ENCODE measurements at regions not wholly inside any gene's neighbourhood (a gene's known extent, or its start where the extent isn't known, plus 50 kb on each side); places are given as distances from the start of the nearest gene placed in this dataset.

DNA sequence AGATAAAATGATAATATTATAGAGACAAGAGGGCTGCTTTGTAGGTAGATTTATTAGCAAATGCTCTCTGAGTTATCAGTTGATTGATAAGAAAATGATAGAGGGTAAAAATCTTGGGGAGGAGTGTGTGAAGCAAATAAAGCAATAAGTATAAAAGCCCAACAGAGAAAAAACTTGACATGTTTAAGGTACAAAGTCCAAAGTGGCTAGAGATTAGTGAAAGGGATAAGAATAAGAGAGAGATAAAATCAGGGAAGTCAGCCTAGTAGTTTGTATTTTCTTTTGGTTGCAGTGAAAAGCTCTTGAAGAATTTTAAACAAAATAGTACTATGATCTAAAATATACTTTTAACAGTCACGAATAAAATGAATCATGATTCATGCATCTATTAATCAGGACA, 246.2 kb upstream of the LRIG3 start:
- no peak for TF ChIP-seq YY1 (IDR thresholded peaks at IDR 0.05; ENCODE audit: low read depth)
- no peak for TF ChIP-seq TAF1 (IDR thresholded peaks at IDR 0.05; ENCODE audit: low read depth)
- no peak for TF ChIP-seq USF1 (IDR thresholded peaks at IDR 0.05)
- no peak for TF ChIP-seq CEBPB (IDR thresholded peaks at IDR 0.05)
- no peak for TF ChIP-seq TCF12 (IDR thresholded peaks at IDR 0.05; ENCODE audit: low read depth)
